Bronchial epithelial cell (primary cell): ENCODE measurements at regions not wholly inside any gene's neighbourhood (a gene's known extent, or its start where the extent isn't known, plus 50 kb on each side); places are given as distances from the start of the nearest gene placed in this dataset.
"Not testable (repeated sequence)": the region's sequence is repeated elsewhere in the genome, so short reads cannot be mapped to it uniquely, and the experiment has no call there.

ENCODE experiments used
- DNase-seq: peaks from one replicate; pipeline ENCODE4 v3.0.0-alpha.2; 2010; ENCODE audit warnings: low read depth
- FAIRE-seq: peaks from 2 replicates; lab custom pipeline; 2011; peaks lifted over from hg19 to GRCh38; lab: Jason Lieb, UNC
- H3K27me3 ChIP-seq: 2 replicates; pipeline ENCODE4 v1.5.1; 2011; ENCODE audit warnings: low read length; ENCODE audit not compliant: control insufficient read depth, insufficient read depth
- H3K36me3 ChIP-seq: 2 replicates; pipeline ENCODE4 v1.5.1; 2011; ENCODE audit warnings: low read length; ENCODE audit not compliant: control insufficient read depth, insufficient read depth
- H3K4me3 ChIP-seq: 2 replicates; pipeline ENCODE4 v1.5.1; 2011; ENCODE audit warnings: mild to moderate bottlenecking, low read depth, low read length, control low read depth
- TF ChIP-seq, protein P1 (sequence below): IDR thresholded peaks from 2 replicates; pipeline ENCODE4 v1.5.1; 2011; ENCODE audit warnings: mild to moderate bottlenecking, moderate library complexity, low read length, control low read depth, inconsistent platforms; ENCODE audit not compliant: insufficient read depth, severe bottlenecking

DNA sequence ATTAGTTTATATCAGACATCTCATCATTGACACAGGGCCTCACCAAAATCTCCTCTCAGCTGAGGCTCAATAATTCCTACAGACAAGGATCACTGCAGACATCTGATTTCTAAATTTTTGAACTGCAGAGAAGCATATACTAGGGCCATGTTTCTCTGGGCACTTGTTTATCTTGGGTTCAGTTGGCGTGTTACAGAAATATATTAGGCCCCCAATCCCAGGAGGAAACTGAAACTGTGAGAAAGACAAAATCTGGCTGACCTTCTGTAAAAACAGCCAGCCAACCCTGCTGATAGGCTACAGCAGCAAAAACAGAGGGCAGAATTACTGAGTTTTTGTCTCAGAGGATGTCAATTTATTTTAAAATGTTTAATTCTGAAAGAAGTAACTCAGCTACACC is 634.6 kb downstream of the ETNK1 start:
- Histone ChIP-seq H3K27me3 (peaks cover 2% of the 10 kb centered on the region), H3K36me3 (no peaks in the 10 kb centered on the region), H3K4me3 (no peak overlapping the region)
- TF ChIP-seq, protein P1, sequence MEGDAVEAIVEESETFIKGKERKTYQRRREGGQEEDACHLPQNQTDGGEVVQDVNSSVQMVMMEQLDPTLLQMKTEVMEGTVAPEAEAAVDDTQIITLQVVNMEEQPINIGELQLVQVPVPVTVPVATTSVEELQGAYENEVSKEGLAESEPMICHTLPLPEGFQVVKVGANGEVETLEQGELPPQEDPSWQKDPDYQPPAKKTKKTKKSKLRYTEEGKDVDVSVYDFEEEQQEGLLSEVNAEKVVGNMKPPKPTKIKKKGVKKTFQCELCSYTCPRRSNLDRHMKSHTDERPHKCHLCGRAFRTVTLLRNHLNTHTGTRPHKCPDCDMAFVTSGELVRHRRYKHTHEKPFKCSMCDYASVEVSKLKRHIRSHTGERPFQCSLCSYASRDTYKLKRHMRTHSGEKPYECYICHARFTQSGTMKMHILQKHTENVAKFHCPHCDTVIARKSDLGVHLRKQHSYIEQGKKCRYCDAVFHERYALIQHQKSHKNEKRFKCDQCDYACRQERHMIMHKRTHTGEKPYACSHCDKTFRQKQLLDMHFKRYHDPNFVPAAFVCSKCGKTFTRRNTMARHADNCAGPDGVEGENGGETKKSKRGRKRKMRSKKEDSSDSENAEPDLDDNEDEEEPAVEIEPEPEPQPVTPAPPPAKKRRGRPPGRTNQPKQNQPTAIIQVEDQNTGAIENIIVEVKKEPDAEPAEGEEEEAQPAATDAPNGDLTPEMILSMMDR = no peak
- DNase-seq = no peak
- FAIRE-seq = no peak

DNA sequence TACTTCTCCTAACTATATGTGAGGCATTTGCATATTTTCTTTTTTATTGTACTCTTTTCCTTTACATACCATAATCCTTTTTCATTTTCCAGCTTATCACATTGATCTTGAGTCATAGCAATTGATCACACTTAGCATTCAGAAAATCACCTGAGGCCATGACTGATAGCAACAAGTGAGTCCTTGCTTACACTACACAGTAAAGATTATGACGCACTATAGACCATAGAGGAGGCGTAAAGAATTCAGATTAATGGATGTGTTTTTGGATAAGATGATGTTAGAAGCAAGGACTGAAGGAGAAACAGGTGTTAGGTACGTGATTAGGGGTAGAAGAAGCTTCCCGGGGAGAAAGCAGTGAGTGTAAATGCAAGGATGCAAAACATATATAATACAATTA is 637.7 kb downstream of the ETNK1 start:
- H3K36me3 ChIP-seq = no peaks in the 10 kb centered on the region
- H3K4me3 ChIP-seq = no peak overlapping the region
- TF ChIP-seq, protein P1 = no peak
- FAIRE-seq (no peak), DNase-seq (no peak)
- H3K27me3 ChIP-seq = peaks cover 2% of the 10 kb centered on the region

GRCh38 chr12:23277831-23278230 is 652.9 kb downstream of the ETNK1 start:
- FAIRE-seq = no peak
- no peak for DNase-seq
- TF ChIP-seq, protein P1 = no peak

DNA sequence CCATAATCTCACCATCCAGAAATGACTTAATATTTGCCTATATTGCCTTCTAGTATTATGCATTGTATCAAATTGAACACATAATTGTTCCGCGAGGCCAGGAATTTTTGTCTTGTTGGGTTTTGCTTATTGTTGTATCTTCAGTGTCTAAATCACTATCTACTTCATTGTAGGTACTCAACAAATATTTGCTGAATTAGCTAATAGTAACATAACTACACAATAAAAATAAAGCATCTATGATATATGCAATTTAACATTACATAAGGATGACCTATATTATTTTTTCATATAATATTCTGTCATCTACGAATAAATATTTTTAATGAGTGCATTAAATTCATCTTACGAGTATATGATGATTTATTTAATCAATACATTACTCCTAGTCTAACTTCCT is 656.3 kb downstream of the ETNK1 start:
- TF ChIP-seq, protein P1 = no peak
- Histone ChIP-seq H3K36me3 (no peaks in the 10 kb centered on the region), H3K27me3 (no peaks in the 10 kb centered on the region), H3K4me3 (no peak overlapping the region)
- DNase-seq = no peak
- no peak for FAIRE-seq

More at GRCh38 chr12:23277831-23278230, 652.9 kb downstream of the ETNK1 start:
- no peaks in the 10 kb centered on the region for H3K27me3 ChIP-seq
- no peaks in the 10 kb centered on the region for H3K36me3 ChIP-seq
- no peak overlapping the region for H3K4me3 ChIP-seq

- Histone ChIP-seq H3K36me3 (no peaks in the 10 kb centered on the region), H3K27me3 (no peaks in the 10 kb centered on the region), H3K4me3 (no peak overlapping the region)
- DNase-seq (no peak), FAIRE-seq (no peak)
- TF ChIP-seq, protein P1 = no peak
Measured at GRCh38 chr12:23282701-23283100, 657.7 kb downstream of the ETNK1 start.

DNA sequence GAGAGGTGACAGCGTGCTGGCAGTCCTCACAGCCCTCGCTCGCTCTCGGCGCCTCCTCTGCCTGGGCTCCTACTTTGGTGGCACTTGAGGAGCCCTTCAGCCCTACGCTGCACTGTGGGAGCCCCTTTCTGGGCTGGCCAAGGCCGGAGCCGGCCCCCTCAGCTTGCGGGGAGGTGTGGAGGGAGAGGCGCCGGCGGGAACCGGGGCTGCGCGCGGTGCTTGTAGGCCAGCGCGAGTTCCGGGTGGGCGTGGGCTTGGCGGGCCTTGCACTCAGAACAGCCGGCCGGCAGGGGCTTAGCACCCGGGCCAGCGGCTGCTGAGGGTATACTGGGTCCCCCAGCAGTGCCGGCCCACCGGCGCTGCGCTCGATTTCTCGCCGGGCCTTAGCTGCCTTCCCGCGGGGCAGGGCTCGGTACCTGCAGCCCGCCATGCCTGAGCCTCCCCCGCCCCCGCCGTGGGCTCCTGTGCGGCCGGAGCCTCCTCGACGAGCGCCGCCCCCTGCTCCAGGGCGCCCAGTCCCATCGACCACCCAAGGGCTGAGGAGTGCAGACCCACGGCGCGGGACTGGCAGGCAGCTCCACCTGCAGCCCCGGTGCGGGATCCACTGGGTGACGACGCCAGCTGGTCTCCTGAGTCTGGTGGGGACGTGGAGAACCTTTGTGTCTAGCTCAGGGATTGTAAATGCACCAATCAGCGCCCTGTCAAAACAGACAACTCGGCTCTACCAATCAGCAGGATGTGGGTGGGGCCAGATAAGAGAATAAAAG is 661.0 kb downstream of the ETNK1 start:
- FAIRE-seq, DNase-seq, H3K27me3 ChIP-seq, H3K4me3 ChIP-seq, H3K36me3 ChIP-seq: not testable (repeated sequence)
